GM12801 (cell line): ENCODE measurements at regions not wholly inside any gene's neighbourhood (a gene's known extent, or its start where the extent isn't known, plus 50 kb on each side); places are given as distances from the start of the nearest gene placed in this dataset.

Experiments used
- CTCF ChIP-seq: IDR thresholded peaks from one replicate; pipeline ENCODE4 v1.5.1; 2011; ENCODE audit warnings: control low read depth; ENCODE audit not compliant: insufficient read length; ENCODE audit errors: extremely low read depth

- TF ChIP-seq CTCF: no peak
Measured at GRCh38 chr2:161010503-161011015, 149.7 kb upstream of the TANK start.

DNA sequence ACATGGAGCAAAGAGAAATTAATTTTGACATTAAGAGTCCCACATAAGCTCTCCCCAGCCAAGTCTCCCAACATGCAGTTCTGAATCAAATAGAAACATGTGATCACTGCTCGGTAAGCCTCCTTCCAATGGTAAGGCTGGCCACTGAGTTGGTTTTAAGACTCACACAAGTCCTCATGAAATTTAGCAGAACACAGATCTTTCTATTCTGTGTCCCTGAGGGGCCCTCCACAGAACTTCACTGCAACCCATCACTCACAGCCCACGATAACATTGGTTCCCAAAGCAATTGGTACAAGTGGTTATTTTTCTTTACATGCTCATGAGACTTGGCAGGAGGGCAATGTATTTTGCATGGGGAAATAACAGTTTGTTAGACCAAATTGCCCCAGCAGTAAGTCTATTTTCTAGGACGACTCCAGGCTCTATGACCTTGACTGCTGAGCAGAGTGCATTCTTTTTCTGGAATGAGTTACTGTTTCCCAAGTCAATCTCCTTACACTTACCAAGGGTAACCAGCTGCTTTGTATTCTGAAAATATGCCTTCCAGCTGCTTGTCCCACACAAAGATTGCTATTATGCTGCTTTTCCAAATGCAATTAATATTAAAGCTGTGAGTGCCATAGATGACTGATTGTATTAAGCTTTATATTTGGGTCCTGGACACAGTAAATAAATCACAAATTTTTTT, 142.3 kb upstream of the TANK start:
- TF ChIP-seq CTCF: no peak

DNA sequence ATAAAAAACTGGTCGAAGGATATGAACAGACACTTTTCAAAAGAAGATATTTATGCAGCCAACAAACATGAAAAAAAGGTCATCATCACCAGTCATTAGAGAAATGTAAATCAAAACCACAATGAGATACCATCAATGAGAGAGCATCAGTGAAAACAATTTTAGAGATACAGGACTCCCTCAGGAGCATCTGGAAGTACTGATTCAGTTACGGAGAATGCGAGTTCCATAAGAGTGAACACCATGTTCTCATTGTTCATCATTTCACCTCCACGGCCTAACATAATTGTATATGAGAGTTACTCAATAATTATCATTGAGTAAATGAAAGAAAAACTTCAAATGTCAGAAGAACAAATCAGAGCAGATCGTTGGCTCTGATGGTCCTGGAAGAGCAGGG, 140.9 kb upstream of the TANK start:
- TF ChIP-seq CTCF: no peak

DNA sequence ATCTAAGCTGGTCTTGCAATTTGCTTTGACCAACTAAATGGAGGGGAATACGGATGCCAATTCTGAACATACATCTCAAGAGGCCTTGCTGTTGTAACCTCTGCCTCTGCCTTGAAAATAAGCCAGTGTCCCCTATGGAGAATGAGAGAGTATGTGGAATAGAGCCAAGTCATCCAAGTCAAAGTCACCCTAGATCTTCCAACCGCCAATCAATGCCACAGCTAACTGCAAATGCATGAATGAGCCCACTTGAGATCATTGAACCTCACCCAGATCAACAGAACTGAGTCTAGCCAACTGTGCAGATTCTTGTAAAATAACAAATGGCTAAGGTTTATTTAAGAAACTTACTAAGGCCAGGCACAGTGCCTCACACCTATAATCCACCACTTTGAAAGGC, 139.8 kb upstream of the TANK start:
- no peak for TF ChIP-seq CTCF

- no peak for TF ChIP-seq CTCF
Measured at GRCh38 chr2:161028581-161028980, 131.6 kb upstream of the TANK start.

- no peak for TF ChIP-seq CTCF
Measured at GRCh38 chr2:161029321-161029720, 130.9 kb upstream of the TANK start.

GRCh38 chr2:161030260-161031063, 129.8 kb upstream of the TANK start:
- TF ChIP-seq CTCF: no peak
